Renal cortex interstitium (tissue), 11 donors: ENCODE measurements at regions not wholly inside any gene's neighbourhood (a gene's known extent, or its start where the extent isn't known, plus 50 kb on each side); places are given as distances from the start of the nearest gene placed in this dataset.
"Not testable (repeated sequence)": the region's sequence is repeated elsewhere in the genome, so short reads cannot be mapped to it uniquely, and the experiment has no call there.

Experiments used
- DNase-seq, 11 donors: peaks; one replicate each; pipeline ENCODE4 v3.0.0-alpha.2; 2013; ENCODE audit warnings: low read depth in 9 of 11, low spot score in 4 of 11; ENCODE audit errors: extremely low read depth in 1 of 11

DNA sequence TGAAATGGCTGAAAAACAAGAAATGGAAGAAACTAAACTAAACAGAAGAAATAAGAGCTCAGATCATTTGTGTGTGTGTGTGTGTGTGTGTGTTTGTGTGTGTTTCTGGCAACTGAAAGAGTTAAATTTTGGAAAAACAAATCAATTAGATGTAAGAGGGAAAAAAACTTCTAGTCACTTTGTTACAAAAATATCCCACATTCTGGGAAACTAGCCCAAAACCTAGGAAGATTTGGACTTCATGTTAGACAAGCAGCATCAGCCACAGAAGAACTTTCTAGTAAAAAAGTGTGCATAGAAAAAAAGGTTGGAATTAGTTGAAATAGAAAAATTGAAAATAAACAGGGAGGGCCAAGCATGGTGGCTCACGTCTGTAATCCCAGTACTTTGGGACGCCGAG lies 111.6 kb upstream of the PRKG2 start:
- DNase-seq, result no peak

DNA sequence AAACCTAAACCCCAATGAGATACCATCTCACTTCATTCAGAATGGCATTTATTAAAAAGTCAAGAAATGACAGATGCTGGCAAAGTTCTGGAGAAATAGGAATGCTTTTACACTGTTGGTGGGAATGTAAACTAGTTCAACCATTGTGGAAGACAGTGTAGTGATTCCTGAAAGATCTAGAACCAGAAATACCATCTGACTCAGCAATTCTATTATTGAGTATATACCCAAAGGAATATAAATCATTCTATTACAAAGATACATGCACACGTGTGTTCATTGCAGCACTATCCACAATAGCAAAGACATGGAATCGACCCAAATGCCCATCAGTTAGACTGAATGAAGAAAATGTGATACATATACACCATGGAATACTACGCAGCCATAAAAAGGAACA lies 109.6 kb upstream of the PRKG2 start:
- DNase-seq, result not testable (repeated sequence)

DNA sequence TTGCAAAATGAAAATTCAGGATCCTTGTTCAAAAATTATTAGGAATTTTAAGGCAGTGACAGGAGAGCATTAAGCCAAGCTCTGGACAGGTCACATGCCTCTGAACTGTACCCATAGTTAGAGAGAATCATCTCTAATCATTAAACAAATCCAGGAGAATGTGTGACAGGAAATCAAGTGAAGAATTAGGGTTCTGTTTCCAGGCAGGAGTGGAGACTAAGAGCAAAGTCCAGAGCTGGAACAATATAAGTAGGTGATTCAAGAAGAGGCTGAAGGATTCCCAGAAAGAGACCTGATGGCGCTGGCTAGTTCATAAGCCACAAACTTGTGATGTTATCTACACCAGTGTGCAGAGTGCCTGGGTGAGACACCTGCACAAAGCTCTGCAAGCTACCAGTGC lies 104.6 kb upstream of the PRKG2 start:
- peak in 1 of 11 donors; percentile 21 for DNase-seq

DNA sequence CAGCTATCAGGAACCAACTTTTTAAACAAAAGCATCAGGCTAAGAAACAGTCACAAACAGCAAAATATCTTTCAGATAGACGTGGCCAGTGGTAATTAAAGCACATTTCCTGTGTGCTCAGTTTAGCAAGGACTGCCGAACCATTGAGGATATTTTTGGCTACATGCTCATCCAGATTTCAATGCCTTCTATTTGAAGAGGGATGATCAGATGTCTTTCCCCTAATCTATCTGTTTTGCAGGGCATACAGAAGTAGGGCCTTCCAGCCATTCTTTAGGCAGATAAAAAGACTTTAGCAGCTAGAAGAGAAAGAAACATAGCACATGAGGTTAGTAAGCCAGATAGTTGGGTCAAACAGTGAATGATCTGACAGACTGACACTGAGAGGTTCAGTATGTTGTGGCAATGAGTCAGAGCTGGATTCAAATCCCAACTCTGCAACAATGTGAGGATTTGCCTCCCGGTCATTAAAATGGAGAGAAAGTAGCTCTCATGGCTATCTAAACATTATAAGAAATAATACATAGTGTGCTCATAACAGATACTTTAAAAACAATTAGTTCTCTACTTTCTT lies 100.0 kb upstream of the PRKG2 start:
- peak in 2 of 11 donors; percentile 5 to 8 for DNase-seq

DNA sequence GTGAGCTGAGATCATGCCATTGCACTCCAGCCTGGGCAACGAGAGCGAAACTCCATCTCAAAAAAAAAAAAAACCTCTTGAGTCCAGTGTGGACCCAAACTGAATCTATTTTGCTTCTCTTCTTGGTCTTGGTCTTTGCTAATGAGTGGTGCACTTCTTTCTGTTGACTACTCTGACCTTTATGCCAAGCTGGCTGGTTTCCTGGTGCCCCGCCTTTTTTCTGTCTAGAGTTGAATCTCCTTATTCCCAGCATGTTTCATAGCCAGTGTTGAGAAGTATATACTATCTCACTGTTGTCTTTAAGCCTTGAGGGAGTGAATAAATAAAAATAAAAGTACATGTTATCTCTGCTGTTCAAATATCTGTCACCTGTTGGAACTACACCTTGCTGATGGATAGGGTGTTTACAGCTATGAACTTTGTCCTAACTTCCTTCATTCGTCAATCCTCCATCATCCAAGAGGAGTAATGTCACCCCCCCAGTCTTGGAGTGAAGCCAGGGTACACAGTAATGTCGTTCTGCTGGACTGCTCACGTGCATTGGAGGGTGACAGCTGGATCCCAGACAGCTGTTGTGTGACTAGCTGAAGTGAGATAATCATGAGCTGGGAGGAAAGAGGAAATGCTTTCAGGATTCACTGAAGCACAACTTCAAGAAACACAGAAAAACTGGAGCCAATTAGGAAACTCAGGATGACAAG lies 99.3 kb upstream of the PRKG2 start:
- DNase-seq, result peak; percentile 84 to 96 (median 92)

DNA sequence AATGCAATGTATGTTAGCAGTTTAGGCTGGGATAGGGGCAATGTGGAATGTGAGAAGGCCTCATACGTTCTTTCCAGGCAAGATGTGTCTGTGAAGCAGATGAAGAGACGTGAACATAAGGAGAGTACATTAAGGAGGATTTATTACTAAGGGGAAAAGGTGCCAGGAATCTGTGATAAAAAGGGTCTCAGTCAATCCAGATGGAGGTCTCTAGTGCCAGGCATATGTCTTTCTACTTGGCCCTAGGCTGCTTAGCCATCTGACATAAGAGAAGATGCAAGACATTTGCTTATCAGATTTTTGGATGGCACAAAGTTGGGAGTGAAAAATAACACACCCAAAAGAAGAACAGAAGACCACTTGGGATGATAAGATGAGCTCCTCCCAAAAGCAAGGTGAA lies 93.0 kb upstream of the PRKG2 start:
- no peak for DNase-seq

DNA sequence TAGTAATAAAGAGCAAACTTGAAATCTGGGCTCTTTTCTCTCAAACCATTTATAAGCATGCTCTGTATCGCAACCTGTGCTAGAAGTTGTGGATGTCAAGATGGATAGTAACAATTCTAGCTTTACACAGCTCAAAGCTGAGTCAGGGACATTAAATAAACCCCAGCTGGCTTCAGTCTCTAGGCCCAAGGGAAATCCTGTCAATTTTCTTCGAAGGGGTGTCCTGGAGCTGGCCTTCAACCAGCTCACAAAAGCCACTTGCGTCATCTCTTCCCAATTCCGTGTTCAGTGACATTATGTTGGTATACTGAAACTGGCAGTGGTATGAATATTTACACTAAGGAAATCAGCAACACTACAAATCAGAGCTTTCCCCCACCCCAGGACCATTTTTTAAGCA lies 89.8 kb upstream of the PRKG2 start:
- no peak for DNase-seq

DNA sequence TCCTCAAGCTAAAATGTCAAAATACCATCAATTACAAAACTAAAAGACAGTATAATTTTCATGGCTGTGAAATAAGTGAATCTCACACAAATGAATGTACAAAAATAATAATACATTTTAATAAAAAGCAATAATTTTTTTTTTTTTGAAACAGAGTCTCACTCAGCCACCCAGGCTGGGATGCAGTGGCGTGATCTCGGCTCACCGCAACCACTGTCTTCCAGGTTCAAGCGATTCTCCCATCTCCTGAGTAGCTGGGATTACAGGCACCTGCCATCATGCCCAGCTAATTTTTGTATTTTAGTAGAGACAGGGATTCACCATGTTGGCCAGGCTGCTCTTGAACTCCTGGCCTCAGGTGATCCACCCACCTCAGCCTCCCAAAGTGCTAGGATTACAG lies 85.3 kb upstream of the PRKG2 start:
- DNase-seq, result not testable (repeated sequence)

DNA sequence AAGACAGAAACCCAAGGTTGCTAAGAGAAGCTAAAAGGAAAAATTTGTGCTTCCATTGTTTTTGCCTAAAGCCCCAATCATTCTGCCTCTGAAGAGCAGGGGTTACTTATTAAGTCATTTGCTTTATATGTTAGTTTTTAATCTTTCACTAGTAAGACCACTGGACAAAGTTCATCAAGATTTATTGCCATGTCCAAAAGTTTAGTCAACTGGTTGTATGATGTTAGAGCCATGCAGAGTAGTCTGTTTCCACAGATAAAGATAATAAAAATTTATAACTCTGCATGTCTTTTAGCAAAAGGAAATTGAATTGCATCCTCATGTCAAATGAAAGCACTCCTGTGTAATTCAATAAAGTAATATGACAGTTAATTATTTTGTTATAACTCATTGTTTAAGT lies 75.8 kb upstream of the PRKG2 start:
- DNase-seq, result peak in 3 of 11 donors; percentile 17 to 52 (median 42)

DNA sequence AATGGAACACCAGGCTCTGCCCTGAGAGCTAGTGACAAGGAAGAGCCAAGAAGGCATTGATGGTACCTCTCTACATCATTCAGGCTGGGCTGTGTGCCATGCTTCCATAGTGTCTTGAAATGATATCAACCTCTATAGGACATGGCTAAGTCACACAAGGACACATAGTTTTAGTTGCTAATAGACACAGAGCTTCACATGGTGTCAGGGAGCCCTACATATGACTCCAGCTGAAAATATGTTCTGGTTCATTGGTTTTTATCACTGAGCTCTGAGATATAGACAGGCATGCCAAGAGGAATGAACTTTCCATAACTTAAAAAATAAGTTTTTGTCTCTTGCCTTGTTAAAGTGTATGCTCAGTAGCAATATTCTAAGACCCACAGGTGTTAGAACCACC lies 72.1 kb upstream of the PRKG2 start:
- no peak for DNase-seq

DNA sequence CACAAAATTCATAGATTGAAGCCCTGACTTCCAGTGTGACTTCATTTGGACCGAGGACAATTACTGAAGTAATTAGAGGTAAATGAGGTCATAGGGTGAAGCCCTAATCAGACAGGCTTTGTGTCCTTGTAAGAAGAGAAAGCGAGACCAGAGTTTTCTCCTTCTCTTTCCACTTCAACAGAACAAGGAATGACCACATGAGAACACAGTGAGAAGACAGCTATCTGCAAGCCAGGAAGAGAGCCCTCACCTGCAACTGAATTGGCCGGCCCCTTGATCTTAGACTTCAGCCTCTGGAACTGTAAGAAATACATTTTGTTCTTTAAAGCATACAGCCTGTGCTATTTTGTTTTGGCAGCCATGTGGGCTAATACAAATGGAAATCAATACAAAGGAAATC lies 67.1 kb upstream of the PRKG2 start:
- DNase-seq, result no peak

DNA sequence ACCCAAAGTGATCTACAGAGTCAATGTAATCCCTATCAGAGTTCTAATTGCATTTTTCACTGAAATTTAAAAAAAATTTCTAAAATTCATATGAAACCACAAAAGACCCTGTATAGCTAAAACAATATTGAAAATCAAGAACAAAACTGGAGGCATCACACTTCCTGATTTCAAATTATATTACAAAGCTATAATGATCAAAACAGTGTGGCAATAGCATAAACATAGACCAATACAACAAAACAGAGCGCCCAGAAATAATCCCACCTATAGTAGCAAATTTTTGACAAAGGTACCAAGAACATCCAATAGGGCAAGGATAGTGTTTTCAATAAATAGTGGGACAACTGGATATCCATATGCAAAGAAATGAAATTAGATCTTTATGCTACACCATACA lies 59.4 kb upstream of the PRKG2 start:
- DNase-seq, result no peak

DNA sequence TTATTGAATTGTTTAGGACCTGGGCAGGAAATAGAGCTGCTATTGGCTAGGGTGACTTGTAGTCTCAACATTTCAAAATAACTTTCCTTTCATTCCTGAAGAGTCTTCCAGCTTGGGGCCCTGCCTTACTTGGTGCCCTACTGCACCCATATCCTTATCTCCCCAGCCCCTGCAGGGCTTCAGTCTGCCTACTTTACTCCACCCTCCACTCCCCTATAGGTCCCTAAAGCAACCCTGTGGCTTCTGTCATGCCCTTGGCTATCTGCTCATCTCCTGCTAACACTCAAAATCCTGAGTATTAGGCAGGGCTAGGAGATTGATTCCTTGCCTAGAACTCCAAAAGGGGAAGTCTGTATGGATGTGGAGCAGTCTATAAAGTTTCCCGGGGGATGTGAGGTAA lies 57.6 kb upstream of the PRKG2 start:
- no peak for DNase-seq
